MM.1S (cell line): ENCODE measurements at regions not wholly inside any gene's neighbourhood (a gene's known extent, or its start where the extent isn't known, plus 50 kb on each side); places are given as distances from the start of the nearest gene placed in this dataset.

Experiments used
- EZH2 ChIP-seq: fragments of 300-600 bp; sonication (generic); optimal IDR thresholded peaks from 2 replicates; pipeline ENCODE3; 2017; ENCODE audit warnings: low read depth, mild to moderate bottlenecking, antibody characterized with exemption, low read length, mixed read lengths
- TF ChIP-seq, protein P1 (sequence below): fragments of 300-600 bp; sonication (generic); IDR thresholded peaks from 2 replicates; pipeline ENCODE4 v1.5.1; 2016; ENCODE audit warnings: antibody characterized with exemption, low read length, mixed read lengths

DNA sequence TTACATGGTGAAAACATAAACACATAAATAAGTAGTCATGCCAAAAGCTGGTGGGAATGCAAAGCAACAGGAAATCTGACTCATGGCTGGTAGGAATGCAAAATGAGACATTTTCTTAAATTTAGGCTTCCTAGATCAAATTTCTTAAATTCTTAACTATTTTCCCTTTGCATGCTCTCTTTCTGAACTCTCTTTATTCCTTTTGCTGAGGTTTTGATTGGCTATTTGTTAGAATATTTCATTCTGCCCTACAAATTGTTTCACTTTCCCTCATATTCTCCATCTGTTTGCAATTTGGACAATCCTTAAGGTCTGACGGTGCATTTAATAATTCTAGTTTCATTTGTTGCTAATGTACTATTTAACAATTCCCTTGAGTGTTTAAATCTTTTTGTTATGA, 437.5 kb upstream of the RGS17 start:
- TF ChIP-seq, protein P1, sequence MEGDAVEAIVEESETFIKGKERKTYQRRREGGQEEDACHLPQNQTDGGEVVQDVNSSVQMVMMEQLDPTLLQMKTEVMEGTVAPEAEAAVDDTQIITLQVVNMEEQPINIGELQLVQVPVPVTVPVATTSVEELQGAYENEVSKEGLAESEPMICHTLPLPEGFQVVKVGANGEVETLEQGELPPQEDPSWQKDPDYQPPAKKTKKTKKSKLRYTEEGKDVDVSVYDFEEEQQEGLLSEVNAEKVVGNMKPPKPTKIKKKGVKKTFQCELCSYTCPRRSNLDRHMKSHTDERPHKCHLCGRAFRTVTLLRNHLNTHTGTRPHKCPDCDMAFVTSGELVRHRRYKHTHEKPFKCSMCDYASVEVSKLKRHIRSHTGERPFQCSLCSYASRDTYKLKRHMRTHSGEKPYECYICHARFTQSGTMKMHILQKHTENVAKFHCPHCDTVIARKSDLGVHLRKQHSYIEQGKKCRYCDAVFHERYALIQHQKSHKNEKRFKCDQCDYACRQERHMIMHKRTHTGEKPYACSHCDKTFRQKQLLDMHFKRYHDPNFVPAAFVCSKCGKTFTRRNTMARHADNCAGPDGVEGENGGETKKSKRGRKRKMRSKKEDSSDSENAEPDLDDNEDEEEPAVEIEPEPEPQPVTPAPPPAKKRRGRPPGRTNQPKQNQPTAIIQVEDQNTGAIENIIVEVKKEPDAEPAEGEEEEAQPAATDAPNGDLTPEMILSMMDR = no peak
- no peak for TF ChIP-seq EZH2
